ENCODE measurements at regions not wholly inside any gene's neighbourhood (a gene's known extent, or its start where the extent isn't known, plus 50 kb on each side); places are given as distances from the start of the nearest gene placed in this dataset.
A peak's percentile ranks its signal among the peaks of the same experiment; 100 is the strongest.

DNA sequence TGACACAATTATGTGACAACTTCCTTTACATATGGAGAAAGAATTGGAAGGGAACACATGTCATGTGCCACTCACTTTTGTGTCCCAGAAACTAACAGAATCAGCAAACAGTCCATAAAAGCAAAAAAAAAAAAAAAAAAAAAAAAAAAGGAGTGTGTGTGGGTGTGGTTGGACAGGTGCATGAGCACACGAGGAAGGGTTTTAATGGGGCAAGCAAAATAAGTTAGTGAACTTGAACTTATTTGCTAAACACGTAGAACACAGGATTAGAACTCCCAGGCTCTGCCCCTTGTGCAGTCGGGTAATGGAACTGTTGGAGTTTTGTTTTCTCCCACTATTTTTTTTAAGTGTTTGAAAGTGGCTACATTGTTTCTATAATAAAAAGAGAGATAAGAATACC, 74.8 kb upstream of the PJA2 start:
- H3K9me3 ChIP-seq: no peaks in the 10 kb centered on the region
- H3K27ac ChIP-seq: no peak overlapping the region
- TF ChIP-seq POLR2A (IDR thresholded peaks at IDR 0.05) (no peak), CTCF (IDR thresholded peaks at IDR 0.05) (no peak), POLR2AphosphoS5 (IDR thresholded peaks at IDR 0.05) (no peak)
- H3K36me3 ChIP-seq: no peaks in the 10 kb centered on the region
- no peaks in the 10 kb centered on the region for H3K27me3 ChIP-seq
- no peaks in the 10 kb centered on the region for H3K4me1 ChIP-seq
- H3K4me3 ChIP-seq: no peak overlapping the region
- no peak for DNase-seq (ENCODE audit: low spot score in 2 of 2)
- intact Hi-C loops (cut with DNase I; ENCODE audit: low total_unique reads): no loop called here

- TF ChIP-seq POLR2A (IDR thresholded peaks at IDR 0.05) (no peak), POLR2AphosphoS5 (IDR thresholded peaks at IDR 0.05) (no peak), CTCF (IDR thresholded peaks at IDR 0.05) (no peak)
- H3K36me3 ChIP-seq: no peaks in the 10 kb centered on the region
- no peaks in the 10 kb centered on the region for H3K4me1 ChIP-seq
- no peak overlapping the region for H3K27ac ChIP-seq
- DNase-seq (ENCODE audit: low spot score in 2 of 2): no peak
- intact Hi-C loops (cut with DNase I; ENCODE audit: low total_unique reads): no loop called here
- no peaks in the 10 kb centered on the region for H3K27me3 ChIP-seq
- no peak overlapping the region for H3K4me3 ChIP-seq
- H3K9me3 ChIP-seq: no peaks in the 10 kb centered on the region
Observed at GRCh38 chr5:109483395-109483971, 73.7 kb upstream of the PJA2 start.

DNA sequence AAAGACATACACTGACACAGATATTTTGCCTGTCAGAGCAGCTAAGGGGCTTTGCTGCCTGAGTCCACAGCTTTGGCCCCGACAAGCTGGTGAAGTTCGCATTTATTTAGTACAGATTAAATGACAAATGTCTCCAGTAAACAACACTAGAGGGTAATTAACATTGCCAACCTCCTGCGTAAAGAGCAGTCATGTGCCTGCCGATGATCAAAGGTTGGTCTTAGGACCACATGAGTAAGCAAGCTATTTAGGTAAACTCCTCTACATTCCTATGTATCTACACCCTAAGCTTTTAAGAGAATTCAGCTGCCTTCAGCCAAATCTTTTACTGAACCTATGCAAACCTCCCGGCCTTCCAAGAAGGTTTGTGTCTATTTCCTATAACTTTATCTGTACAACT, 73.0 kb upstream of the PJA2 start:
- no peaks in the 10 kb centered on the region for H3K36me3 ChIP-seq
- H3K27ac ChIP-seq: no peak overlapping the region
- TF ChIP-seq POLR2AphosphoS5 (IDR thresholded peaks at IDR 0.05): no peak
- TF ChIP-seq POLR2A (IDR thresholded peaks at IDR 0.05): no peak
- TF ChIP-seq CTCF (IDR thresholded peaks at IDR 0.05): no peak
- no peaks in the 10 kb centered on the region for H3K9me3 ChIP-seq
- H3K4me3 ChIP-seq: no peak overlapping the region
- H3K27me3 ChIP-seq: no peaks in the 10 kb centered on the region
- DNase-seq (ENCODE audit: low spot score in 2 of 2): no peak
- no peaks in the 10 kb centered on the region for H3K4me1 ChIP-seq
- intact Hi-C loops (cut with DNase I; ENCODE audit: low total_unique reads): no loop called here

- Histone ChIP-seq H3K4me1 (no peaks in the 10 kb centered on the region), H3K4me3 (no peak overlapping the region), H3K27ac (no peak overlapping the region), H3K36me3 (no peaks in the 10 kb centered on the region), H3K9me3 (no peaks in the 10 kb centered on the region), H3K27me3 (no peaks in the 10 kb centered on the region)
- intact Hi-C loops (cut with DNase I; ENCODE audit: low total_unique reads): no loop called here
- DNase-seq (ENCODE audit: low spot score in 2 of 2): no peak
- TF ChIP-seq CTCF (IDR thresholded peaks at IDR 0.05) (peak in 1 of 3 donors; percentile 10), POLR2AphosphoS5 (IDR thresholded peaks at IDR 0.05) (no peak)
Observed at GRCh38 chr5:109479260-109479860, 69.6 kb upstream of the PJA2 start.

GRCh38 chr5:109478830-109479229, 69.1 kb upstream of the PJA2 start:
- intact Hi-C loops (cut with DNase I; ENCODE audit: low total_unique reads): no loop called here
- H3K9me3 ChIP-seq: no peaks in the 10 kb centered on the region
- no peak overlapping the region for H3K4me3 ChIP-seq
- no peaks in the 10 kb centered on the region for H3K4me1 ChIP-seq
- no peak for TF ChIP-seq POLR2A (IDR thresholded peaks at IDR 0.05)
- TF ChIP-seq CTCF (IDR thresholded peaks at IDR 0.05): no peak
- no peaks in the 10 kb centered on the region for H3K27me3 ChIP-seq
- H3K36me3 ChIP-seq: no peaks in the 10 kb centered on the region
- H3K27ac ChIP-seq: no peak overlapping the region
- DNase-seq (ENCODE audit: low spot score in 2 of 2): no peak
